ENCODE measurements at regions not wholly inside any gene's neighbourhood (a gene's known extent, or its start where the extent isn't known, plus 50 kb on each side); places are given as distances from the start of the nearest gene placed in this dataset.

DNA sequence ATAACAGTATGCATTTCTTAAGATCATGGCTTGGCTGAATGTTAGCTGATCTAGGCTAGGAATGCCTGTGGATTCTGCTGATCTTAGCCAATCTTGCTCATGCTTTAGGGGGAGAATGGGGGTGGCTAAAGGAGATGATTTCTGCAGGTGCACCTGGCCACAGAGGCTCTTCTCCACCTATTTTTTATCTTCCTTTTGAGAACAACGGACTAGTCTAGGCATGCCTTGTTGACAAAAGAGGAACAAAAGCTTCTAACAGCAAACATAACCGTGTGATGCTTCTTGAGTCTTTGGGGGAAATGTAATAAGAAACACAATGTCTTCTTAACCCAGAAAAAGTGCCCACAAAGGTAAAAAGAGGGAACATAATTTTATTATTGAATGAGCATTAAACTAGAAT, 743.5 kb downstream of the ARAP2 start:
- H3K9me3 ChIP-seq (ENCODE audit: control insufficient read depth, insufficient read depth, low read depth, low read length), result no peaks in the 10 kb centered on the region
- no peaks in the 10 kb centered on the region for H3K4me1 ChIP-seq (ENCODE audit: control insufficient read depth, extremely low read depth, insufficient read depth, low read length)
- no peaks in the 10 kb centered on the region for H3K27me3 ChIP-seq (ENCODE audit: control insufficient read depth, insufficient read depth, low read length)
- no peaks in the 10 kb centered on the region for H3K79me2 ChIP-seq (ENCODE audit: control insufficient read depth, insufficient read depth, low read length)
- no peak overlapping the region for H3K4me2 ChIP-seq (ENCODE audit: extremely low read depth, insufficient read depth, low read length)
- H3K36me3 ChIP-seq (ENCODE audit: control insufficient read depth, insufficient read depth, low read length), result no peaks in the 10 kb centered on the region
- H3K9ac ChIP-seq (ENCODE audit: insufficient read depth, low read length), result no peak overlapping the region
- DNase-seq (ENCODE audit: low read depth in 2 of 2), result no peak
- no peak overlapping the region for H3K27ac ChIP-seq (ENCODE audit: insufficient read depth, low read length)
- TF ChIP-seq EZH2 (IDR thresholded peaks at IDR 0.05; ENCODE audit: low read length, missing control alignments), result no peak
- TF ChIP-seq, protein P1, sequence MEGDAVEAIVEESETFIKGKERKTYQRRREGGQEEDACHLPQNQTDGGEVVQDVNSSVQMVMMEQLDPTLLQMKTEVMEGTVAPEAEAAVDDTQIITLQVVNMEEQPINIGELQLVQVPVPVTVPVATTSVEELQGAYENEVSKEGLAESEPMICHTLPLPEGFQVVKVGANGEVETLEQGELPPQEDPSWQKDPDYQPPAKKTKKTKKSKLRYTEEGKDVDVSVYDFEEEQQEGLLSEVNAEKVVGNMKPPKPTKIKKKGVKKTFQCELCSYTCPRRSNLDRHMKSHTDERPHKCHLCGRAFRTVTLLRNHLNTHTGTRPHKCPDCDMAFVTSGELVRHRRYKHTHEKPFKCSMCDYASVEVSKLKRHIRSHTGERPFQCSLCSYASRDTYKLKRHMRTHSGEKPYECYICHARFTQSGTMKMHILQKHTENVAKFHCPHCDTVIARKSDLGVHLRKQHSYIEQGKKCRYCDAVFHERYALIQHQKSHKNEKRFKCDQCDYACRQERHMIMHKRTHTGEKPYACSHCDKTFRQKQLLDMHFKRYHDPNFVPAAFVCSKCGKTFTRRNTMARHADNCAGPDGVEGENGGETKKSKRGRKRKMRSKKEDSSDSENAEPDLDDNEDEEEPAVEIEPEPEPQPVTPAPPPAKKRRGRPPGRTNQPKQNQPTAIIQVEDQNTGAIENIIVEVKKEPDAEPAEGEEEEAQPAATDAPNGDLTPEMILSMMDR (conservative IDR thresholded peaks at IDR 0.05 in 1 of 2, IDR thresholded peaks at IDR 0.05 in 1 of 2; ENCODE audit: low read depth in 1 of 2, low read length in 2 of 2), result no peak
- H4K20me1 ChIP-seq (ENCODE audit: control insufficient read depth, extremely low read depth, insufficient read depth, low read length), result no peaks in the 10 kb centered on the region
- no peak overlapping the region for H2AFZ ChIP-seq (ENCODE audit: low read length)
- H3K4me3 ChIP-seq (replicated peaks in 1 of 4; ENCODE audit: control extremely low read depth in 1 of 4, insufficient read depth in 1 of 4, low read depth in 3 of 4, low read length in 4 of 4), result no peak overlapping the region

DNA sequence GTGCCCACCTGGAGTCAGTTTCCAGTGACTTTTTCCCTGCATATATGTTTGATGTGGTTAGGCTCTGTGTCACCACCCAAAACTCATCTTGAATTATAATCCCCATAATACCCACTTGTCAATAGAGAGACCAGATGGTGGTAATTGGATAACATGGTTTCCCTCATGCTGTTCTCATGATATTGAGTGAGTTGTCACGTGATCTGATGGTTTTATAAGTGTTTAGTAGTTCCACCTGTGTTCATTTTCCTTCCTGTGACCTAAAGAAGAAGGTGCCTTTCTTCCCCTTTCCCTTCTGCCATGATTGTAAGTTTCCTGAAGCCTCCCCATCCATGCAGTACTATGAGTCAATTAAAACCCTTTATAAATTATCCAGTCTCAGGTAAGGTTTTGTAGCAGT, 740.9 kb downstream of the ARAP2 start:
- no peak overlapping the region for H3K4me2 ChIP-seq (ENCODE audit: extremely low read depth, insufficient read depth, low read length)
- H3K27ac ChIP-seq (ENCODE audit: insufficient read depth, low read length), result no peak overlapping the region
- H2AFZ ChIP-seq (ENCODE audit: low read length), result no peak overlapping the region
- DNase-seq (ENCODE audit: low read depth in 2 of 2), result no peak
- no peaks in the 10 kb centered on the region for H4K20me1 ChIP-seq (ENCODE audit: control insufficient read depth, extremely low read depth, insufficient read depth, low read length)
- H3K9ac ChIP-seq (ENCODE audit: insufficient read depth, low read length), result no peak overlapping the region
- no peak overlapping the region for H3K4me3 ChIP-seq (replicated peaks in 1 of 4; ENCODE audit: control extremely low read depth in 1 of 4, insufficient read depth in 1 of 4, low read depth in 3 of 4, low read length in 4 of 4)
- H3K36me3 ChIP-seq (ENCODE audit: control insufficient read depth, insufficient read depth, low read length), result no peaks in the 10 kb centered on the region
- H3K79me2 ChIP-seq (ENCODE audit: control insufficient read depth, insufficient read depth, low read length), result no peaks in the 10 kb centered on the region
- H3K27me3 ChIP-seq (ENCODE audit: control insufficient read depth, insufficient read depth, low read length), result no peaks in the 10 kb centered on the region
- H3K9me3 ChIP-seq (ENCODE audit: control insufficient read depth, insufficient read depth, low read depth, low read length), result no peaks in the 10 kb centered on the region
- no peaks in the 10 kb centered on the region for H3K4me1 ChIP-seq (ENCODE audit: control insufficient read depth, extremely low read depth, insufficient read depth, low read length)
- no peak for TF ChIP-seq EZH2 (IDR thresholded peaks at IDR 0.05; ENCODE audit: low read length, missing control alignments)
- TF ChIP-seq, protein P1 (conservative IDR thresholded peaks at IDR 0.05 in 1 of 2, IDR thresholded peaks at IDR 0.05 in 1 of 2; ENCODE audit: low read depth in 1 of 2, low read length in 2 of 2), result no peak

DNA sequence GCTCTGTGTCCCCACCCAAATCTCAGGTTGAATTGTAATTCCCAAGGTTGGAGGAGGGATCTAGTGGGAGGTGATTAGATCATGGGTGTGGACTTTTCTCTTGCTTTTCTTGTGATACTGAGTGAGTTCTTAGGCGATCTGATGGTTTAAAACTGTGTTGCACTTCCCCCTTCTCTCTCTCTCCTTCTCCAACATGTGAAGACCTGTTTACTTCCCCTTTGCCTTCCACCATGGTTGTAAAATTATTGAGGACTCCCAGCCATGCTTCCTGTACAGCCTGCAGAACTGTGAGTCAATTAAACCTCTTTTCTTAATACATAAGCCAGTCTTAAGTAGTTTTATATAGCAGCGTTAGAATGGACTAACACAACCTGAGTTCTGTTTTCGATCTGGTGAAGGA, 738.2 kb downstream of the ARAP2 start:
- no peaks in the 10 kb centered on the region for H3K79me2 ChIP-seq (ENCODE audit: control insufficient read depth, insufficient read depth, low read length)
- no peak overlapping the region for H3K4me3 ChIP-seq (replicated peaks in 1 of 4; ENCODE audit: control extremely low read depth in 1 of 4, insufficient read depth in 1 of 4, low read depth in 3 of 4, low read length in 4 of 4)
- H3K4me2 ChIP-seq (ENCODE audit: extremely low read depth, insufficient read depth, low read length), result no peak overlapping the region
- no peaks in the 10 kb centered on the region for H3K36me3 ChIP-seq (ENCODE audit: control insufficient read depth, insufficient read depth, low read length)
- no peaks in the 10 kb centered on the region for H4K20me1 ChIP-seq (ENCODE audit: control insufficient read depth, extremely low read depth, insufficient read depth, low read length)
- H3K9me3 ChIP-seq (ENCODE audit: control insufficient read depth, insufficient read depth, low read depth, low read length), result no peaks in the 10 kb centered on the region
- H3K27me3 ChIP-seq (ENCODE audit: control insufficient read depth, insufficient read depth, low read length), result no peaks in the 10 kb centered on the region
- no peaks in the 10 kb centered on the region for H3K4me1 ChIP-seq (ENCODE audit: control insufficient read depth, extremely low read depth, insufficient read depth, low read length)
- H3K9ac ChIP-seq (ENCODE audit: insufficient read depth, low read length), result no peak overlapping the region
- no peak overlapping the region for H2AFZ ChIP-seq (ENCODE audit: low read length)
- TF ChIP-seq, protein P1 (conservative IDR thresholded peaks at IDR 0.05 in 1 of 2, IDR thresholded peaks at IDR 0.05 in 1 of 2; ENCODE audit: low read depth in 1 of 2, low read length in 2 of 2), result no peak
- no peak for TF ChIP-seq EZH2 (IDR thresholded peaks at IDR 0.05; ENCODE audit: low read length, missing control alignments)
- H3K27ac ChIP-seq (ENCODE audit: insufficient read depth, low read length), result no peak overlapping the region
- no peak for DNase-seq (ENCODE audit: low read depth in 2 of 2)

All from fibroblast of lung (primary cell).